K562 (cell line): ENCODE measurements at regions not wholly inside any gene's neighbourhood (a gene's known extent, or its start where the extent isn't known, plus 50 kb on each side); places are given as distances from the start of the nearest gene placed in this dataset.

Experiments used
- ATAC-seq: fragments of 200-7000 bp; cut with Tn5 transposase; 3 replicates; pipeline ENCODE4 v1.9.1; 2020; ENCODE audit warnings: moderate library complexity
- BruUV-seq: library from RNA; stranded (reverse); fragments of 400-500 nt; replicated peaks from 2 replicates; lab custom pipeline; 2021; lab: Mats Ljungman, UMichigan
- CTCF ChIA-PET: fragments of 300-600 bp; formaldehyde crosslinking; extraction: SDS; loops from one replicate; lab custom pipeline; 2021; ENCODE audit warnings: low intra/inter-chr PET ratio; lab: Yijun Ruan, JAX
- POLR2A ChIA-PET: fragments of 300-600, 350-650 bp; sonication (Branson Sonifier 250); formaldehyde crosslinking; extraction: SDS; loops from one replicate; lab custom pipeline; 2021; ENCODE audit warnings: antibody characterized with exemption, inconsistent platforms; lab: Yijun Ruan, JAX
- DNase-seq, 4 experiments: peaks; one replicate each; pipeline versions ENCODE4 v3.0.0 to v3.0.0-alpha.2; 2011 to 2018; ENCODE audit warnings: low spot score in 3 of 4, mixed read lengths in 3 of 4; ENCODE audit errors: extremely low read depth in 1 of 4
- FAIRE-seq: peaks from 2 replicates; lab custom pipeline; 2011; peaks lifted over from hg19 to GRCh38; lab: Jason Lieb, UNC
- H2AFZ ChIP-seq: 2 replicates; pipeline ENCODE4 v1.6.0; 2011; ENCODE audit warnings: low read depth, low read length, control low read depth, inconsistent platforms
- H3K27ac ChIP-seq: fragments of 200-600 bp; 3 replicates; pipeline ENCODE4 v1.8.0; 2011; ENCODE audit warnings: low read depth, mild to moderate bottlenecking, control low read depth, inconsistent platforms, low read length, moderate library complexity, mixed read lengths; ENCODE audit errors: extremely low read depth
- H3K27me3 ChIP-seq, 2 experiments: fragments of 300-600 bp in 1 of 2; 2 replicates in 1 of 2; 3 replicates in 1 of 2; pipeline versions ENCODE4 v1.6.0 to v1.8.0; 2011; ENCODE audit warnings: inconsistent platforms in 2 of 2, low read length in 2 of 2, mild to moderate bottlenecking in 1 of 2, mixed read lengths in 1 of 2, moderate library complexity in 1 of 2; ENCODE audit not compliant: control insufficient read depth in 2 of 2, insufficient read depth in 2 of 2
- H3K36me3 ChIP-seq: fragments of 300-600 bp; 3 replicates; pipeline ENCODE4 v1.8.0; 2011; ENCODE audit warnings: mild to moderate bottlenecking, low read length, inconsistent platforms; ENCODE audit not compliant: control insufficient read depth, insufficient read depth
- H3K4me1 ChIP-seq, 2 experiments: fragments of 200-600 bp in 1 of 2; replicated peaks in 1 of 2; 2 replicates in 1 of 2; 3 replicates in 1 of 2; pipeline versions ENCODE4 v1.5.1 to v1.8.0; 2011; ENCODE audit warnings: inconsistent platforms in 2 of 2, low read length in 2 of 2, mild to moderate bottlenecking in 1 of 2, mixed read lengths in 1 of 2, moderate library complexity in 1 of 2; ENCODE audit not compliant: control insufficient read depth in 2 of 2, insufficient read depth in 2 of 2
- H3K4me2 ChIP-seq: 2 replicates; pipeline ENCODE4 v1.6.1; 2011; ENCODE audit warnings: low read length, control low read depth, inconsistent platforms, mixed read lengths; ENCODE audit not compliant: insufficient read depth
- H3K4me3 ChIP-seq: fragments of 200-600 bp; sonication (generic), shearing (Covaris generic); 2 replicates; pipeline ENCODE4 v1.5.1; 2016; ENCODE audit warnings: control low read depth, inconsistent platforms
- H3K79me2 ChIP-seq: fragments of 200-600 bp; 3 replicates; pipeline ENCODE4 v1.8.0; 2011; ENCODE audit warnings: low read length, inconsistent platforms; ENCODE audit not compliant: control insufficient read depth, insufficient read depth
- H3K9ac ChIP-seq, 2 experiments: 2 replicates each; pipeline versions ENCODE4 v1.6.0 to v1.6.1; 2011; ENCODE audit warnings: low read depth in 2 of 2, low read length in 2 of 2, control low read depth in 1 of 2, inconsistent platforms in 1 of 2, mild to moderate bottlenecking in 1 of 2, mixed read lengths in 1 of 2; ENCODE audit not compliant: insufficient read depth in 1 of 2
- H3K9me1 ChIP-seq: one replicate; pipeline ENCODE4 v1.6.0; 2011; ENCODE audit warnings: inconsistent platforms, mild to moderate bottlenecking, low read length, moderate library complexity; ENCODE audit not compliant: control insufficient read depth, insufficient read depth
- H3K9me3 ChIP-seq: replicated peaks from 2 replicates; pipeline ENCODE4 v1.5.1; 2011; ENCODE audit warnings: low read depth, low read length, inconsistent platforms; ENCODE audit not compliant: control insufficient read depth, insufficient read depth
- H4K20me1 ChIP-seq: replicated peaks from 2 replicates; pipeline ENCODE4 v1.6.1; 2011; ENCODE audit warnings: low read length, inconsistent platforms, mixed read lengths; ENCODE audit not compliant: control insufficient read depth, insufficient read depth
- ESRRB ChIP-seq: fragments of 250-450 bp; sonication (Bioruptor Pico); IDR thresholded peaks from 2 replicates; pipeline ENCODE4 v1.5.0; 2020; ENCODE audit warnings: mild to moderate bottlenecking, moderate library complexity, borderline replicate concordance
- HDGF ChIP-seq: fragments of 450-650 bp; IDR thresholded peaks from 2 replicates; pipeline ENCODE4 v1.6.1; 2016
- MIER1 ChIP-seq: fragments of 450-650 bp; IDR thresholded peaks from 2 replicates; pipeline ENCODE4 v1.6.1; 2016; ENCODE audit warnings: antibody characterized with exemption, mild to moderate bottlenecking, low read depth
- TAF15 ChIP-seq: fragments of 200-400 bp; formaldehyde crosslinking; IDR thresholded peaks from 2 replicates; pipeline ENCODE4 v1.6.1; 2017; ENCODE audit warnings: mild to moderate bottlenecking, low read depth, low read length, moderate library complexity
- WGBS: fragments of 100-300 bp; shearing (Covaris generic); methylation state at CpG from one replicate; pipeline ENCODE4 v1.1.6; 2016; ENCODE audit warnings: low coverage, mixed read lengths; ENCODE audit not compliant: insufficient coverage; ENCODE audit errors: missing lambda C conversion rate; 5-methylcytosine and 5-hydroxymethylcytosine counted together
- in situ Hi-C: fragments of 300-500 bp; cut with MboI; formaldehyde crosslinking; loops from 4 replicates; pipeline ENCODE4 v1.15.0; 2018; ENCODE audit warnings: inconsistent platforms, mixed read lengths
- intact Hi-C: fragments of 100-400 bp; cut with micrococcal nuclease; formaldehyde crosslinking; loops from 2 replicates; pipeline ENCODE4 v1.14.2; 2022
- TF ChIP-seq, protein P1 (sequence below): fragments of 250-450 bp; sonication (Bioruptor Pico); IDR thresholded peaks from 2 replicates; pipeline ENCODE4 v1.5.0; 2022; ENCODE audit warnings: mild to moderate bottlenecking
- TF ChIP-seq, protein P2 (sequence below): fragments of 250-450 bp; sonication (Bioruptor Pico); IDR thresholded peaks from 2 replicates; pipeline ENCODE4 v1.9.0; 2021; ENCODE audit warnings: mild to moderate bottlenecking

DNA sequence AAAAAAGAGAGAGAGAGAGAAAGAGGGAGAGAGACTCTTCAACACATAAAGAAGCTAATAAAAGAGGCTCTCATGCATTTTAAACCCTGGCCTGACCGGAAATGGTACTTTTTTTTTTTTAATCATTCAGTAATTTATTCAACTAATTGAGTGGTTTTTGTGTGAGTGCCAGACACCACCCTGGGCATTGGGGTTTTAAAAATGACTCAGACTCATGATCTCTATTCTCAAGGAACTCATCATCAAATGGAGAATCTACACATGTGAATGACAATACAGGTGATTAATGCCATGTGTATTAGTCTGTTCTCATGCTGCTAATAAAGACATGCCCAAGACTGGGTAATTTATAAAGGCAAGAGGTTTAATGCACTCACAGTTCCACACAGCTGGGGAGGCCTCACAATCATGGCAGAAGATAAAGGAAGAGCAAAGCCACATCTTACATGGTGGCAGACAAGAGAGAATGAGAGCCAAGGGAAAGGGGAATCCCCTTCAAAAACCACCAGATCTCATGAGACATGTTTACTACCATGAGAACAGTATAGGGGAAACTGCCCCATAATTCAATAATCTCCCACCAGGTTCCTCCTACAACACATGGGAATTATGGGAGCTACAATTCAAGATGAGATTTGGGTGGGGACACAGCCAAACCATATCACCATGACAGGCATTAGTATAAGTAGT is 158.5 kb upstream of the AUTS2 start:
- Histone ChIP-seq H3K27me3 (no peaks in the 10 kb centered on the region), H3K4me1 (no peaks in the 10 kb centered on the region), H3K9me3 (no peaks in the 10 kb centered on the region), H3K4me3 (no peak overlapping the region), H3K79me2 (no peaks in the 10 kb centered on the region), H4K20me1 (no peaks in the 10 kb centered on the region), H3K9me1 (no peaks in the 10 kb centered on the region), H3K9ac (no peak overlapping the region), H3K27ac (no peak overlapping the region), H3K4me2 (no peak overlapping the region), H2AFZ (no peak overlapping the region), H3K36me3 (no peaks in the 10 kb centered on the region)
- no TSS peak for BruUV-seq
- in situ Hi-C loops (no loop called here), intact Hi-C loops (no loop called here)
- DNase-seq (no peak), FAIRE-seq (no peak), ATAC-seq (no peak)
- CTCF ChIA-PET: interaction anchor here (0.6 kb wide), 1 partner anchor 114 kb away, joined by 4 read pairs; no protein-coding TSS in a partner anchor
- POLR2A ChIA-PET: no interaction called here
- no peak for TF ChIP-seq TAF15
- TF ChIP-seq ESRRB: no peak
- TF ChIP-seq, protein P1, sequence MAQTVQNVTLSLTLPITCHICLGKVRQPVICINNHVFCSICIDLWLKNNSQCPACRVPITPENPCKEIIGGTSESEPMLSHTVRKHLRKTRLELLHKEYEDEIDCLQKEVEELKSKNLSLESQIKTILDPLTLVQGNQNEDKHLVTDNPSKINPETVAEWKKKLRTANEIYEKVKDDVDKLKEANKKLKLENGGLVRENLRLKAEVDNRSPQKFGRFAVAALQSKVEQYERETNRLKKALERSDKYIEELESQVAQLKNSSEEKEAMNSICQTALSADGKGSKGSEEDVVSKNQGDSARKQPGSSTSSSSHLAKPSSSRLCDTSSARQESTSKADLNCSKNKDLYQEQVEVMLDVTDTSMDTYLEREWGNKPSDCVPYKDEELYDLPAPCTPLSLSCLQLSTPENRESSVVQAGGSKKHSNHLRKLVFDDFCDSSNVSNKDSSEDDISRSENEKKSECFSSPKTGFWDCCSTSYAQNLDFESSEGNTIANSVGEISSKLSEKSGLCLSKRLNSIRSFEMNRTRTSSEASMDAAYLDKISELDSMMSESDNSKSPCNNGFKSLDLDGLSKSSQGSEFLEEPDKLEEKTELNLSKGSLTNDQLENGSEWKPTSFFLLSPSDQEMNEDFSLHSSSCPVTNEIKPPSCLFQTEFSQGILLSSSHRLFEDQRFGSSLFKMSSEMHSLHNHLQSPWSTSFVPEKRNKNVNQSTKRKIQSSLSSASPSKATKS (CRISPR knock-in tag): no peak
- no peak for TF ChIP-seq MIER1
- no peak for TF ChIP-seq HDGF
- TF ChIP-seq, protein P2, sequence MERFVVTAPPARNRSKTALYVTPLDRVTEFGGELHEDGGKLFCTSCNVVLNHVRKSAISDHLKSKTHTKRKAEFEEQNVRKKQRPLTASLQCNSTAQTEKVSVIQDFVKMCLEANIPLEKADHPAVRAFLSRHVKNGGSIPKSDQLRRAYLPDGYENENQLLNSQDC (CRISPR knock-in tag): no peak
- WGBS: 0% methylated on average over 1 of the region's 1 CpG
